Renal cortical epithelial cell (primary cell): ENCODE measurements at regions not wholly inside any gene's neighbourhood (a gene's known extent, or its start where the extent isn't known, plus 50 kb on each side); places are given as distances from the start of the nearest gene placed in this dataset.
"Not testable (repeated sequence)": the region's sequence is repeated elsewhere in the genome, so short reads cannot be mapped to it uniquely, and the experiment has no call there.

Experiments
- DNase-seq: peaks from one replicate; pipeline ENCODE4 v3.0.0-alpha.2; 2011; ENCODE audit warnings: low read depth

DNA sequence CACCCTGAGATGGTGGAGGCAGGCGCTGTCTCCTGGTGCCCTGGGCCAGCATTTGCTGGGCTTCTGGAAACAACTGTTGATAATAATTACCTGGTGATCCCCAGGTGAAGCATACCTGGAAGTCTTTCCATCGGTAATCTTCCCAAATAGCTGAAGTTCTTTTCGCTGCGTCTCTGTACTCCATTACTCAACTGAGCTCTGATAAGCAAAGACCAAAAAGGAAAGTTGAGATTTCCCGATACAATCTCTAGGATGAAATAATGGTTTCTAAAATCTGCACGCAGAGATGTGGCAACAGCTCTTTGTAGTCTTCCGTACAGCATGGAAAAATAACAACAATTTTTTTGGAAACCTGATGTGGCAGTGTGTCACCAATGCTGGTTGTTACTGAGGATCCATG is 226.5 kb downstream of the GATA3 start:
- no peak for DNase-seq

DNA sequence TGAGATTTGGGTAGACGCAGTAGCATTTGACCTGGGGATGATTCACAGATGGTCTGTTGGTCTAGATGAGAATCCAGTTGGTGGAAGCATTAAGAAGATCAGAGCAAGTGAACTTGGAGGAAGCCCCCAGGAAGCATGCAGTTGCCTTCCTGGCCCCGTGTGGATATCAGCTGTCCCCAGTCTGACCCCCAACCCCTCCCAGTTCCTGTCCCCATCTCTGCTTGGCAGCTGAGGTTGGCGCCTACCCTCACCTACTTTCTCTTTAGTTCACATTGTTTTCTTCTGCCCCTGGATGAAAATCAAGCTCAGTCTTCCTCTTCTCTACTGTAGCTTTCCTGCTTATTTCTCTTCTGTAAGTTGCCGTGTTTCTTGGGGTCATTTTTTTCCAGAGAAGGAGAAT is 227.9 kb downstream of the GATA3 start:
- DNase-seq: no peak

DNA sequence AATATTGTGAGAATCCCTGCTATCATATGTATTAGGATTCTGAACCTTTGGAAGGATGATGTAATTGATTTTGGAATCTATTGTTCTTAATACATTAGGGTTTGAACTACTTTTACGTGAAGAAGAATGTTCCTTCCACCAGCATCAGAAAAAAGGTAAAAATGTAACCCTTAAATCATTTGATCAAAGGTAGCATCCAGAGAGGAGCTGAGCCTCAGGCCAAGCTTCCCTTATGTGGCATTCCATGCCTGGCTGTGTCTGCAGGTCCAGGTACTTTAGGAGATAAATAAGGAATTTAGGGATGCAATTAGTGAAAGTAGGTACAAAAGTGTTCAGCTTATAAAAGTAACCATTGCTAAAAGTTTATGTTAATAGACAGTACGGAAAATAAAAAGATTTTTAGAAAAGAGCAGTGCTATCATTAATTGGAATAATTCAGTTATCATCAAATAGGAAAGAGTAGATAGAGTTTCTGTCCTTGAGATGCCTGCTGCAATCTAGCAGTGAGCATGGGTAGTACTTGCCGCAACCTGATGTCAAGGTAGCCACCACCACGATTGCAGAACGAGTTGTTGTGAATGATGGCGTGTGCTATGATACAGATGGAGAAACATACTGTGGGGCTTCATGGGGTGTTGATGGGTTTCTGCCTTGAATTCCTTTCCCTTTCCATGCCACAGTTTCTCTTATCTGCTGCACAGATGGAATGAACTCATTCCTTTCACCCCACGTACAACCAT is 228.8 kb downstream of the GATA3 start:
- DNase-seq: no peak

DNA sequence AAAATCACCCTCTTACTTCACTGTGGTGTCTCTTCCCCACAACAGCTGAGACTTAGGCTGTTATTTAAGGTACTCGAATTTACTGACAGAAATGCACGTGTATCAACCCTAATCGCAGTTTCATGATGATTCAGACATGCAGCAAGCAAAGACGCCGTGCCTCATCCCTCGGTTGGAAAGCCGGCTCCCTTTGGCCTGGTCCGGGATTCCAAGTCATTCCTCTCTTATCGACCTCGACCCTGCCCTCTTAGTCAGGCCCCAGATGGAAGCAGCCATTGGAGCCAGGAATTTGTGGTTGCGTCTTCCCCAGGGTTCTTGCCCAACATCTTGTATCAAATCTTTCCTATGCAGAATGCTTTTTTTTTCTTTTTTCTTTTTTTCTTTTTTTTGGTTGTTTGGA is 229.5 kb downstream of the GATA3 start:
- no peak for DNase-seq

DNA sequence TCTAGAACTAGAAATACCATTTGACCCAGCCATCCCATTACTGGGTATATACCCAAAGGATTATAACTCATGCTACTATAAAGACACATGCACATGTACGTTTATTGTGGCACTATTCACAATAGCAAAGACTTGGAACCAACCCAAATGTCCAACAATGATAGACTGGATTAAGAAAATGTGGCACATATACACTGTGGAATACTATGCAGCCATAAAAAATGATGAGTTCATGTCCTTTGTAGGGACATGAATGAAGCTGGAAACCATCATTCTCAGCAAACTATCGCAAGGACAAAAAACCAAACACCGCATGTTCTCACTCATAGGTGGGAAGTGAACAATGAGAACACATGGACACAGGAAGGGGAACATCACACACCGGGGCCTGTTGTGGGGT is 231.5 kb downstream of the GATA3 start:
- DNase-seq: not testable (repeated sequence)

DNA sequence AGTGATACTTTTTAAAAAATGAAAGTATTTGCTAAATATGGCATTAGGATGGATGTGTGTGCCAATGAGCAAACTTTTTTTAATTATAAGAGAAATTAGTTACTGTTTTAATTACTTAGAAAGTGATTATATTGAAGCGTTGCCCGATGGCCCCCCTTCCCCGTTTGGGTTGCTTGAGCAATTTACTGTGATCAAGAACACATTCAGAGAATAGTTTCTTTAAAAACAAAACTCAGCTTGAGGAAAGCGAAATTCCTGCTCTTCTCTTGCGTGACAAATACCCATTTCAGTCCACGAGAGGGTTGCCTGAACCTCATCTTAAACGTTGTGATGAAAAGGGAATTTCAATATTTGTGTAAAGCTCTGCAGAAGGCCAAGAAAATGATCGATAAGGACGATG is 234.1 kb downstream of the GATA3 start:
- no peak for DNase-seq

DNA sequence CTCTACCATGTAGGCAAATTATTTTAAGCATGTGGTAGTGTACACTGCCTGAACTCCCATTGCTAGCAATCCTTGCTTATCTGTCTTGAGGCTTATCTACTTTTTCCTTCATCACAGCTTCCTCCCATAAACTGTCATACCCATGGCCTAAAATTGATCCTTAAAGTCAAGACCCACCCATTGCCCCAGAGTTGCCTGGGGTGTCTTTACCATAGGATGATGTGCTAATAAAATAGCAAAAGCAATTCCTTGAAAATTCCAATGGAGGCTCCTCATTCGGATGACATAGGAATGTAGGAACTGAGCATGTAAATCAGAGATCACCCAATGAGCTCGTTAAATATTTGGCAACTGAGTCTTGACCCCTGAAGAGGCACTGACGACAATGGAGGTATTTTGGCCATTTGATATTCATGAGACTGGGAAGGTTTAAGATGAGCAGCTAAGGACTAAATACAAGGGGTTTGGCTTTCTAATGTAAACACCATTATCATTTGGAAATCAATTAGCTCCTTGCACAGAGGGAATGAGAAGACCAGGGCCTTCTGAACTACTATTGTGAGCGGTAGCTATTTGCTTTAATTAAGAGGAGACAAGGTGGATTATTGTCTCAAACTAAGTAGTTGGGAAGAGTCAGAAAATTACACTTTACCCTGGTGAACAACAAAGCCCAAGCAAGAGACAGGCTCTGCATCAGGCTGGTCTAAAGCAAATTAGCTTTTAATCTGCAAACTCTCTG is 234.9 kb downstream of the GATA3 start:
- no peak for DNase-seq

DNA sequence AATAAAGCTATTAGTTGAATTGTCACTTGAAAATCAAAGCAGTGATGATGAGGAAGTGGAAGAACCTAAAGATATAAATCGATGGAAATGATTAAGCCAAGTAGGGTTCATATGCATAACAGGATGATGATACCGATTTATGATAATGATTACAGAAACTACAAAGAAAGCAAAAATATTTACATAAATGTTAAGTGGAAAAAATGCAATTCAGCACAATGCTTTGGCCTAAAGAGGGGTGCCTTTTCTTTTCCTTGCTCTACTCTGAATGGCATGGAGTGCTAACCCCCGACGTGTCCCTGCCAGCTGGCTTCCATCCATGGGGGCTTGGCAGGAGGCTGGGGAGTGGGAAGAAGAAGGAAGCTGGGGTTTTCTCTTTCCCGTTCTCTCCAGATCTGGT is 240.3 kb downstream of the GATA3 start:
- no peak for DNase-seq

DNA sequence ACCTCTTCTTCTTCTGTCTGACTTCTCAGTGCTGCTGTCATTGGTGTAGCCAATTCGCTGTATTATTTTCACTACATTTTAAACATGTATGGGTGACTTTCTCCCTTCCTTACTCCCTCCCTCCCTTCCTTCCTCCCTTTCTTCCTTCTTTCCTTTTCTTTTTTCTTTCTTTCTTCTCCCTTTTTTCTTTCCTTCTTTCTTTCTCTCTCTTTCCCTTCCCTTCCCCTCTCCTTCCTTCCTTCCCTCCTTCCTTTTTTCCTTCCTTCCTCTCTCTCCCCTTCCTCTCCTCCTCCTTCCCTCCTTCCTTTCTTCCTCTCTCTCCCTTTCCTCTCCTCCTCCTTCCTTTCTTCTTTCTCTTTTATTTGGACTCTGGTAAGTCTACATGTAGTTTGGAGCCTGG is 240.8 kb downstream of the GATA3 start:
- no peak for DNase-seq

DNA sequence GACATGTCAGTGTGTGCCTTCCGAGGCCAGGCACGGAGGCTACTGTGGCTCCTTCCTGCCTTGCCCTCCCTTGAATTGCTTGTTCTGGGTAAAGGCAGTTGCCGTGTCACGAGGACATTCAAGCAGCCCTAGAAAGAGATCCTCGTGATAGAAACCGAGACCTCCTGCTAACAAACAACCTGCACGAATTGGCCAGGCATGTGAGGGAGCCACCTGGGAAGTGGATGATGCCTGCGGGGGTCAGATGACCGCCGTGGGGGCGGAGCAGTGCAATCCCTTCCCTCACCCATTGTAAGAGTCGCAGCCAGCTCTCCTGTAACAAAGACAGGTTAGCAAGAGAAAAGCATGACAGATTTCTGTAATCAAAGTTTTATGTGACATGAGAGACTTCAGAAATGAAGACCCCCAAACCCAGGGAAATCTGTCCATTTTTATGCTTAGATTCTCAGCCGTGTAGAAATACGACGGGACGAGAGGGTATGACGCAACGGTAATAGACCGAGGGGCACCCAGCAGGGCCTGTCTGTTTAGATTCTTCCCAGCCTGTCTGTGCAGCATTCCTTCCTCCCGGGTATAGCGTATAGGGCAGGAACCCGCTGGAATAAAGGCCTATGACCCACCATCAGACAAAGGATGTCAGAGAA is 241.7 kb downstream of the GATA3 start:
- no peak for DNase-seq

DNA sequence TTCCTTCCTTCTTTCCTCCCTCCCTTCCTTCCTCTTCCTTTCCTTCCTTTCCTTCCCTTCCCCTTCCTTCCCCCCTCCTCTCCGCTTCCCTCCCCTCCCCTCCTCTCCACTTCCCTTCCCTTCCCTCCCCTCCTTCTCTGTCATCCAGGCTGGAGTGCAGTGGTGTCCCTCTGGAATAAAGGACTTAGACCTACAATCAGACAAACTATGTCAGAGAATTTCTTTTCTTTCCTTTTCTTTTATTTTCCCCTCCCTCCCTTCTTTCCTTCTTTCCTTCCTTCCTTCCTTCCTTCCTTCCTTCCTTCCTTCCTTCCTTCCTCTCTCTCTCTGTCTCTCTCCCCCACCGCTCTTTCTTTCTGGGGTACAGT is 242.2 kb downstream of the GATA3 start:
- DNase-seq: no peak

DNA sequence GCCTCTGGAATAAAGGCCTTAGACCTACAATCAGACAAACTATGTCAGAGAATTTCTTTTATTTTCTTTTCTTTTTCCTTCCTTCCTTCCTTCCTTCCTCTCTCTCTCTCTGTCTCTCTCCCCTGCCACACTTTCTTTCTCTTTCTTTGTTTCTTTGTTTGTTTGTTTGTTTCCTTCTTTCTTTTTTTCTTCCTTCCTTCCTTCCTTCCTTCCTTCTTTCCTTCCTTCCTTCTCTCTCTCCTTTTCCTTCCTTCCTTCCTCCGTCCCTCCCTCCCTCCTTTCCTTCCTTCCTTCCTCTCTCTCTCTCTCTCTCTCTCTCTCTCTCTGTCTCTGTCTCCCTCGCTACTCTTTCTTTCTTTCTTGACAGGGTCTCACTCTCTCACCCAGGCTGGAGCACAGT is 242.6 kb downstream of the GATA3 start:
- no peak for DNase-seq

DNA sequence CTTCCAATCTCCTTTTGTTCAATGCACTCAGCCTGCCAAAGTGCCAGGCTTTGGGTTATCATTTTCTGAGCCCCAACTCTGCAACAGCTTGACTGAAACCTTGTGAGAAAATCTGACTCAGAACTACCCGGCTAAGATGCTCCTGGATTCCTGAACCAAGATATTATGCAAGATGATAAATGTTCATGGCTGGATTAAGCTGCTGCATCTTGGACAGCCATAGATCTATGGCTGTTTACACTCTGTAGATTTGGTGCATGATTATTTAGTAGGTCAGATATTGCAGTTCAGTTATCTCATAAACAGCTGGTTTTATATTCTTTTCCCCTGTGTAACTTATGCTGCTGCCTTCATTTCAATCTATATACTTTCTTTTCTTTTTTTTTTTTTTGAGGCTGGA is 243.5 kb downstream of the GATA3 start:
- DNase-seq: no peak

DNA sequence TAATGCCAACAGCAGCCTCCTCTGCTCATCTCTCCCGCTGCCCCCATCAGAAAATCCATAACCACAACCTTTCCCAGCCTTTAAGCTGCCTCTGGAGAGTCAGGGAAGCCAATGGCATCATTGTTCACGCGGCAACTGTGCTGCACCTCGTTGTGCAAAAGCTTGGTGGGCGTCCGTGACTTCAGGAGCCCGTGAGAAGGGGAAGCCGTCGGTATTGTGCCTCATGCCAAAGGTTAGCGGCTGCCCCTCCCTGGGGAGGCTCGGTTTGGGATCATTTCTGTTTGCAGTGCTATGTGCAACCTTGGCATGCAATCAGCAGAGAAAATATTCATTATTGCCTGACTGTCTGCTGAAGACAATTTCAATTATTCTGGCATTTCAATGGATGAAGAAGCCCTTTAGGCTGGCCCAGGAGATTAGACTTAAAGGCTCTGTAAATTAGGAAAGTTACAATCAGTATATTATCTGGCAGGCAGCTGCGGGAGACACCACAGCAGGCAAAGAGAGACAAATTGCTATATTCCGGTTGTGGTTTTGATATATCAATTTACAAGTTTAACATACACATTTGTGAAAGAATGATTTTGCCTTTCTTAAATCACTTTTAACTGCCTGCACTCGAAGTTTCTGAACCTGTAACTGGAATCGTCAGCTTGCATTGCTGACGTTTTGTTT is 244.5 kb downstream of the GATA3 start:
- no peak for DNase-seq

DNA sequence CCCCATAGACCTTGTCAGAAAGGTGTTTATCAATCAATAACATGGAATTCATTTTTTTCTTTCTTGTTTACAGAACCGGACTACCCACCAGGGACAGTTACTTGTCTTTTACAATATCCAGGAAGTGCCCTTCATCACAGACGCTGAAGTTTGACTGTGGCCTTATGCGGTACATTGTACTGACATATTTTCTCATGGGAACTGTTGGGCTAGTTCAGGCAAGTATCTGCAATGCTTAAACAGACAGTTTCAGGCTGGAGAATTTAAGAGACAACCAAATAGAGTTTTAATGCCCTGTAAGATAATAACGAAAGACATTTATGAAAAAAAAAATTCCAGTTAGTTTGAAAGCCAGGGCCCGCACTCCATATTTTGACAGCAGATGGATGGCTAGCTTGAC is 246.4 kb downstream of the GATA3 start:
- no peak for DNase-seq

DNA sequence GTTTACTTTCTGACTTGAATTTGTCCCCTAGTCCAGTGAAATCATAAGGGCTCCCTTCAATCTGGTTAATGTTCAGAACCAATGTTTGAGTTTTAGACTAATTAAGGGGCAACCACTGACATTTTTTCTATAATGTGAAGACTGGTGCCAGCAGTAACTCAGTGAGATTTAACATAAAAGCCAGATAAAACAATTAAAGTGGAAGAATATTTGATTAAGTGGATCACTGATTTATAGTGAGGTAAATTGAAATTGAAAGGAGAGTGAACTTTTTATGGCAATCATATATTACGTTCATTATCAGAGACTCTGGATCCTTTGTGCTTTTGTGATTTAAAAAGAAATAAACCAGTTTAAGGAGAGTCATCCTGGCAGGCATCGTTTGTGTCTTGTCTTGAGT is 246.8 kb downstream of the GATA3 start:
- DNase-seq: no peak

DNA sequence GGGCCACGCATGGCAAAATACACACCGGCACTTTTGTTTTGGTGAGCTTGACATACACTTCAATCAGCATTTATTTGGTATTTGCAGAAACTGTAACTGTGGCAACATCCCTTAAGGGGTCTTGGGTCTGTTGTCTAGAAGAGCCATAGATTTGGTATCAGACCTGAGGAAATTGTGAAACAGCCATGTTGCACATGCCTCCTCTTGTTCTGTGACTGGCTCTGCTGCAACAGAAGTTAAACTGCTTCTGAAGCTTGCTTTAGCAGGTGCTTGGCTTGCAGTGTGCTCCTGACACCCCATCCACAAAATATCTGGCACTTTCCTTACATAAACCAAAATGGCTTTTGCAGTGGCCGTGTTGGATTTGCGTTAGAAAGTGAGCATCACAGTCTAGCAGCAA is 247.3 kb downstream of the GATA3 start:
- no peak for DNase-seq

DNA sequence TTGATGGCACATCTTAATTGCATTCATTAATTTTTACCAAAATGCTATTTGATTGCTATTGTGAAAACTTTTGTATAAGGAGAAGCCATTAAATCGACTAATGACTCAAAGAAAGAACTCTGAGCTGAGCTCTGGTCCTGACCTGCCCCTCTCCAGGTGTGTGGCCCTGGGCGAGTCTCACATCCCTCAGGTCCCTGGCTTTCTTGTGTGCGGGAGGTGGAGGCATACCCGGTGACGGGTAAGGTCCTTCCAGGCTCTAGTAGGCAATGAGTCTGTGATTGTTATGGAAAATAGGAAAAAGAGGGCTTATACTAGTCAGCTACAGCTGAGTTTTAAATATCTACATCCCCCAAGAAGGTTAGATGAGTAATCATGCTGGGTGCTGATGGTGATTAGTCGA is 248.1 kb downstream of the GATA3 start:
- no peak for DNase-seq

DNA sequence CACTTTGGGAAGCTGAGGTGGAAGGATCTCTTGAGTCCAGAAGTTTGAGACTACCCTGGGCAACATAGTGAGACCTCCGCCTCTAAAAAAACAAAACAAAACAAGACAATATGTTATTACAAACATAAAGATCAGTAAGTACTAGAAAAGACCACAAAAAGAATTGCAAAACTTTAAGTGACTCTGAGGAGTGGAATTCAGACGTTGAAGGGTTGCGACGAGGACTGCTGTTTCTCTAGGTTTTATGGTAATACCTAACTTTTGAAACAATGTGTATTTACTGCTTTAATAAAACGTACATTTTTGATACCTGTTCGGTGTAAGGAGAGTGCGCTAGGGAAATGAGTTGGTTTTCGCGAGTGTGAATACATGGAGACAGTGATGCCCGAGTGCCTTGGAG is 250.4 kb downstream of the GATA3 start:
- no peak for DNase-seq

DNA sequence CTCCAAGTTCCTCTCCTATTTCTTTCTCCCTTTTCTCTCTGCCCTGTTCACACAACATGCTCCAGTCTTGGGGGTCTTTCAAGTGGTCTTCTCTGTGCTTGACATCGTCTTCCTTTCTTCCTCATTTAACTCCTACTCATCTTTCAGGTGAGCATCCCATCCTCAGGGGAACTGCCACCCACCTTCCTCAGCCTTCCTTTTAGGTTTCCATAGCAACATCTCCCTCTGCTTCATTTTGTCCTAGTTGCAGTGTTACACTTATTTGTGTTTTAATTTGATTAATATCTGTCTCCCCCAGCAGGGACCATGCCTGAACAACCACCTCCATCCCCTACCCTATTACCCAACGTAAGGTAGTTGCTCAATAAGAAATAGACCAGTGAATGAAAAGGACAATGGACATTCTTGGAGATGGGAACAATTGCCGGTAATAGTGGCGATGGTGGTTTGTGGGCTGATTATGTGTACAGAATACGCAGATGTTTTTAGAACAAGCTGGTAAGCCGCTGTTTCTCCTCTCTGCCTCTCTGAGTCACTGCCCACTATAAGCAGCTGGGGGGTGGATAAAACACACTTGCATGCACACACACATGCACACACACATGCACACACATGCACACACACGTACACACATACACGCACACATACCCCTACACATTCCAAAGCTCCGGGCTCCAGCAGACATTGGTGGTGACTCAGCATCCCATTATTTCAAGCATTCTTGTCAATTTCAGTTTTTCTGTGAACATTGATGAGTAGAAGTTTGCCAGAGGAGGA is 251.6 kb downstream of the GATA3 start:
- DNase-seq: no peak

DNA sequence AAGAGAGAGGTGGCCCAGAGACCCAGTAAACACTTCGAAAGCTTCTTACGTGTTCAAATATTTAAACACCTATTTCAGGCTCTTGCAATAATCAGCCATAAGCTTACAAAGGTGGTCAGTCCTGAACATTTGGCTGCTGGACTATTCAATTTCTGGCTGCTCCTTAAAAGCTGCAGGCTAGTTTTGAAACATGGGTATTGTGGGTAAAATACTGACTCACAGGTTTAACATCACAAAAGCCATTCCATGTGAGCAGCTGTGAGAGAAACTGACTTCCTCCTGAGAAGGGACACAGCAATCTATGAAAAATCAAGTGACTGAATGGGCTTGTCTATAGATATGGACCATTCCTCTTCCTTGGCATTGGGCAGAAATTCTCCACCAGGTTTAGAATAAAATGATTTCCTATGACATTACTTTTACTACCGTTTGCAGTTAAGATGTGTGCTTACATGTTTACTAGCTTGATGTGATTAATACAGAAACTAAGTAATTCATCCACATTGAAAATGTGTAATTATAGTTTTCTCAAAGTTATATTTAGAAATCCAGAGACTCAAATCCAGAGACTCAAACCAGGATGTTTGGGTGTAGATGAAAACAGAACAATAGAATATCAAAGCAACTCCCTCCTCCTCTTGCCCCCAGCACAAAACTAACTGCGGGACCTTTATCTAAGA is 252.3 kb downstream of the GATA3 start:
- DNase-seq: peak; percentile 2
